Esophagus squamous epithelium (tissue), 4 donors: ENCODE measurements at regions not wholly inside any gene's neighbourhood (a gene's known extent, or its start where the extent isn't known, plus 50 kb on each side); places are given as distances from the start of the nearest gene placed in this dataset.

Experiments used
- CTCF ChIP-seq, 6 experiments: fragments of 450-650 bp in 4 of 6; fragments of 200-600 bp in 2 of 6; sonication (generic) in 2 of 6; IDR thresholded peaks; one replicate each; pipeline ENCODE4 v1.5.1; 2016 to 2019; ENCODE audit warnings: antibody characterized with exemption in 6 of 6, mild to moderate bottlenecking in 4 of 6, moderate library complexity in 4 of 6
- POLR2A ChIP-seq, 4 donors: fragments of 450-650 bp; IDR thresholded peaks; one replicate each; pipeline ENCODE4 v1.6.1; 2017; ENCODE audit warnings: antibody characterized with exemption in 4 of 4, mild to moderate bottlenecking in 4 of 4, moderate library complexity in 3 of 4

- no peak for TF ChIP-seq CTCF (IDR thresholded peaks at IDR 0.05)
- no peak for TF ChIP-seq POLR2A (IDR thresholded peaks at IDR 0.05)
Measured at GRCh38 chr6:102493485-102493884, 1100.0 kb downstream of the GRIK2 start.
